Body of pancreas (tissue), 4 donors: ENCODE measurements at regions not wholly inside any gene's neighbourhood (a gene's known extent, or its start where the extent isn't known, plus 50 kb on each side); places are given as distances from the start of the nearest gene placed in this dataset.
"Not testable (repeated sequence)": the region's sequence is repeated elsewhere in the genome, so short reads cannot be mapped to it uniquely, and the experiment has no call there.

Source experiments
- POLR2A ChIP-seq, 3 donors: fragments of 450-650 bp; IDR thresholded peaks; one replicate each; pipeline ENCODE4 v1.6.1; 2016; ENCODE audit warnings: antibody characterized with exemption in 3 of 3, mild to moderate bottlenecking in 2 of 3
- TF ChIP-seq, protein P1 (sequence below), 7 experiments: fragments of 450-650 bp in 4 of 7; fragments of 200-600 bp in 3 of 7; sonication (generic) in 3 of 7; IDR thresholded peaks; one replicate each; pipeline ENCODE4 v1.5.1; 2016 to 2019; ENCODE audit warnings: antibody characterized with exemption in 7 of 7

DNA sequence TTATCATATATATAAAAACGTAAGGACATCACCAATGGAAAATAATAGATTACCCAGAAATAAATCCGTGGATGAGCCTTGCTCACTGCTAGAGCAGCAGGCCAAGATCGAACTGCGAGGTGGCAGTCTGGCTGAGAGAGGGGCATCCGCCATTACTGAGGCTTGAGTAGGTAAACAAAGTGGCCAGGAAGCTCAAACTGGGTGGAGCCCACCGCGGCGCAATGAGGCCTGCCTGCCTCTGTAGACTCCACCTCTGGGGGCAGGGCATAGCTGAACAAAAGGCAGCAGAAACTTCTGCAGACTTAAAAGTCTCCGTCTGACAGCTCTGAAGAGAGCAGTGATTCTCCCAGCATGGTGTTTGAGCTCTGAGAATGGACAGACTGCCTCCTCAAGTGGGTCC is 1018.0 kb upstream of the SLC39A10 start:
- TF ChIP-seq, protein P1, sequence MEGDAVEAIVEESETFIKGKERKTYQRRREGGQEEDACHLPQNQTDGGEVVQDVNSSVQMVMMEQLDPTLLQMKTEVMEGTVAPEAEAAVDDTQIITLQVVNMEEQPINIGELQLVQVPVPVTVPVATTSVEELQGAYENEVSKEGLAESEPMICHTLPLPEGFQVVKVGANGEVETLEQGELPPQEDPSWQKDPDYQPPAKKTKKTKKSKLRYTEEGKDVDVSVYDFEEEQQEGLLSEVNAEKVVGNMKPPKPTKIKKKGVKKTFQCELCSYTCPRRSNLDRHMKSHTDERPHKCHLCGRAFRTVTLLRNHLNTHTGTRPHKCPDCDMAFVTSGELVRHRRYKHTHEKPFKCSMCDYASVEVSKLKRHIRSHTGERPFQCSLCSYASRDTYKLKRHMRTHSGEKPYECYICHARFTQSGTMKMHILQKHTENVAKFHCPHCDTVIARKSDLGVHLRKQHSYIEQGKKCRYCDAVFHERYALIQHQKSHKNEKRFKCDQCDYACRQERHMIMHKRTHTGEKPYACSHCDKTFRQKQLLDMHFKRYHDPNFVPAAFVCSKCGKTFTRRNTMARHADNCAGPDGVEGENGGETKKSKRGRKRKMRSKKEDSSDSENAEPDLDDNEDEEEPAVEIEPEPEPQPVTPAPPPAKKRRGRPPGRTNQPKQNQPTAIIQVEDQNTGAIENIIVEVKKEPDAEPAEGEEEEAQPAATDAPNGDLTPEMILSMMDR (IDR thresholded peaks at IDR 0.05): not testable (repeated sequence)
- not testable (repeated sequence) for TF ChIP-seq POLR2A (IDR thresholded peaks at IDR 0.05)
